Epithelial cell of proximal tubule (primary cell): ENCODE measurements at regions not wholly inside any gene's neighbourhood (a gene's known extent, or its start where the extent isn't known, plus 50 kb on each side); places are given as distances from the start of the nearest gene placed in this dataset.

Source experiments
- DNase-seq: peaks from one replicate; pipeline ENCODE4 v3.0.0-alpha.2; 2011; ENCODE audit warnings: low read depth
- H3K4me3 ChIP-seq: 2 replicates; pipeline ENCODE4 v1.5.1; 2011; ENCODE audit warnings: low read depth, mild to moderate bottlenecking, low read length
- CTCF ChIP-seq: conservative IDR thresholded peaks from 2 replicates; pipeline ENCODE4 v1.5.1; 2012; ENCODE audit warnings: low read depth, mild to moderate bottlenecking, low read length

DNA sequence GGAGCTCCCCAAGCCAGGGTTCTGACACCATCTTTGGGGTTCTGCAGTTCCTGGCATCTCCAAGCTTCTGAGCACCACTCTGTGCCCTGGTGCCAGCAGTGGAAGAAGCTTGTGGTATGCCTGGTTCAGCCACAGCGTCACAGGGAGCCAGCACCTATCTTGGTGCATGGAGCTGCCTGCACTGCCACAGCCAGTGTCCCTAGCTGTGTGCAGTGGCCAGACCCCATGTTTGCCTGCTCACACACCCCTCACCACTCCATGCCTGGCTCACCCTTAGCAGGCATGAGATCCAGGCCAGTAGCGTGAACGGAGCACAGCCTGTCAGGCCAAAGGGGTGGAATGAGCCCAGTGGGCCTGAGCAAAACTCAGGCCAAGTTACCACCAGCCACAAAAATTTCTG lies 290.2 kb upstream of the LRATD1 start:
- no peak for TF ChIP-seq CTCF
- no peak overlapping the region for H3K4me3 ChIP-seq
- no peak for DNase-seq

GRCh38 chr2:14344355-14344754 lies 288.2 kb upstream of the LRATD1 start:
- no peak for TF ChIP-seq CTCF
- DNase-seq = no peak
- H3K4me3 ChIP-seq = no peak overlapping the region

- TF ChIP-seq CTCF = no peak
- H3K4me3 ChIP-seq = no peak overlapping the region
- no peak for DNase-seq
These were observed 284.3 kb upstream of the LRATD1 start for GRCh38 chr2:14348247-14348646.

GRCh38 chr2:14350856-14351255 lies 281.7 kb upstream of the LRATD1 start:
- peak; percentile 20 for DNase-seq
- TF ChIP-seq CTCF = no peak
- no peak overlapping the region for H3K4me3 ChIP-seq

DNA sequence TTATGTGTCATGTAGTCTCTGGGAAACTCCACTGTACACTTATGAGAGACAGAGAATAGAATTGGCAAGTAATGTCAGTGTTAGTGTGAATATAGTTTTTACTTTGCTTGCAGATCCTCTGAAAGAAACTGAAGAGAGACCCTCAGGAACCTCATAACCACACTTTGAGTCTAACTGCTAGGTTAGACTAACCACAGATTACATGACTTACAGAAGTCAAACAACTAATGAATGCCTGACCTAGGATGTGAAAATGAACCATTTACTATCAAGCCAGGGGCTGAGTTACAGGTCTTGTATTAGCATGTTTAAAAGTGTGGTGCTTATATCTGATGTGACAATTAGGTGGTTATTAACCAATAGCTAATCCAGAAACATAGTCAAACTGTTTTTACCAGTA lies 280.4 kb upstream of the LRATD1 start:
- TF ChIP-seq CTCF = no peak
- H3K4me3 ChIP-seq = no peak overlapping the region
- DNase-seq = no peak

GRCh38 chr2:14354231-14354630 lies 278.3 kb upstream of the LRATD1 start:
- DNase-seq = no peak
- H3K4me3 ChIP-seq = no peak overlapping the region
- no peak for TF ChIP-seq CTCF

DNA sequence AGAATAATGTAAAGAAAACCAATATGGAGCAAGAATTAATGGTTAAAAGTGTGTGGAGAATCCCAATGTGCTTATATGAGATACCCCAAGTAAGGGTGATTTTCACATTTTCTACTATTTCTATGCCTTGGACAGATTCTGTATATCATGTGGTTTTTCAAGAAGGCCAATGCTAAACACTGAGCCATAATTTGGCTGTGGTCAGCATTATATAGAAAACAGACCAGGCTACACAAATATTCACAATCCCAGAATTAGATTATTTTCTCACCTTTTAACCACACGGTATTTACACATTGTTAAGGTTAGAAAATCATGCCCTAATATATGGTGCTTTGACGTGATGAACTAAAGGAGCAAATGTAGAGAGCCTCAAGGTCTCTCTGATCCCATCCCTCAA lies 277.4 kb upstream of the LRATD1 start:
- H3K4me3 ChIP-seq = no peak overlapping the region
- no peak for DNase-seq
- no peak for TF ChIP-seq CTCF
